Hepatocyte (in vitro differentiated cells): ENCODE measurements at regions not wholly inside any gene's neighbourhood (a gene's known extent, or its start where the extent isn't known, plus 50 kb on each side); places are given as distances from the start of the nearest gene placed in this dataset.

ENCODE experiments used
- DNase-seq: peaks from one replicate; pipeline ENCODE4 v3.0.0-alpha.2; 2016; ENCODE audit warnings: low spot score
- H2AFZ ChIP-seq: fragments of 200-600 bp; sonication (generic); 2 replicates; pipeline ENCODE4 v1.6.0; 2016; ENCODE audit warnings: antibody characterized with exemption, mild to moderate bottlenecking
- H3K27ac ChIP-seq: fragments of 200-600 bp; sonication (generic); 2 replicates; pipeline ENCODE4 v1.5.1; 2016; ENCODE audit warnings: mild to moderate bottlenecking
- H3K27me3 ChIP-seq: fragments of 200-600 bp; sonication (generic); 2 replicates; pipeline ENCODE4 v1.6.1; 2016
- H3K36me3 ChIP-seq: fragments of 200-600 bp; sonication (generic); replicated peaks from 2 replicates; pipeline ENCODE4 v1.5.1; 2016; ENCODE audit warnings: low read depth; ENCODE audit not compliant: insufficient read depth
- H3K4me1 ChIP-seq: fragments of 200-600 bp; sonication (generic); 2 replicates; pipeline ENCODE4 v1.5.1; 2016; ENCODE audit warnings: mild to moderate bottlenecking, moderate library complexity; ENCODE audit not compliant: insufficient read depth
- H3K4me2 ChIP-seq: fragments of 200-600 bp; sonication (generic); 2 replicates; pipeline ENCODE4 v1.6.0; 2016
- H3K4me3 ChIP-seq: fragments of 200-600 bp; sonication (generic); 2 replicates; pipeline ENCODE4 v1.5.1; 2016; ENCODE audit warnings: mild to moderate bottlenecking
- H3K79me2 ChIP-seq: fragments of 200-600 bp; sonication (generic); 2 replicates; pipeline ENCODE4 v1.6.0; 2017; ENCODE audit warnings: mild to moderate bottlenecking
- H3K9me2 ChIP-seq: fragments of 200-600 bp; sonication (generic); replicated peaks from 2 replicates; pipeline ENCODE4 v1.6.0; 2017; ENCODE audit warnings: mild to moderate bottlenecking; ENCODE audit not compliant: insufficient read depth
- H3K9me3 ChIP-seq: fragments of 200-600 bp; sonication (generic); 2 replicates; pipeline ENCODE4 v1.5.1; 2016; ENCODE audit warnings: low read depth, mild to moderate bottlenecking
- H4K20me1 ChIP-seq: fragments of 200-600 bp; sonication (generic); 2 replicates; pipeline ENCODE4 v1.6.0; 2016; ENCODE audit warnings: mild to moderate bottlenecking; ENCODE audit not compliant: insufficient read depth, poor library complexity, severe bottlenecking
- CTCF ChIP-seq: fragments of 200-600 bp; sonication (generic); IDR thresholded peaks from 2 replicates; pipeline ENCODE4 v1.5.1; 2016; ENCODE audit warnings: antibody characterized with exemption, mild to moderate bottlenecking; ENCODE audit not compliant: poor library complexity
- EZH2 ChIP-seq: fragments of 200-600 bp; sonication (generic); IDR thresholded peaks from 2 replicates; pipeline ENCODE4 v1.6.1; 2016; ENCODE audit warnings: antibody characterized with exemption, mild to moderate bottlenecking, borderline replicate concordance
- EZH2phosphoT487 ChIP-seq: fragments of 200-600 bp; sonication (generic); IDR thresholded peaks from one replicate; pipeline ENCODE4 v1.6.1; 2018; ENCODE audit warnings: antibody characterized with exemption, mild to moderate bottlenecking, low read depth, moderate library complexity; ENCODE audit not compliant: unreplicated experiment, severe bottlenecking
- WGBS: methylation state at CpG from one replicate; pipeline ENCODE4 v1.1.6; 2016; ENCODE audit warnings: low lambda C conversion rate; ENCODE audit errors: missing lambda C conversion rate; 5-methylcytosine and 5-hydroxymethylcytosine counted together

GRCh38 chr5:101176605-101177004 lies 273.5 kb upstream of the ST8SIA4 start:
- no peaks in the 10 kb centered on the region for H3K4me1 ChIP-seq
- H4K20me1 ChIP-seq: no peaks in the 10 kb centered on the region
- TF ChIP-seq EZH2 (no peak), EZH2phosphoT487 (no peak), CTCF (no peak)
- no peaks in the 10 kb centered on the region for H3K36me3 ChIP-seq
- H3K9me2 ChIP-seq: no peaks in the 10 kb centered on the region
- no peaks in the 10 kb centered on the region for H3K27me3 ChIP-seq
- H3K27ac ChIP-seq: no peak overlapping the region
- no peak overlapping the region for H3K4me3 ChIP-seq
- no peaks in the 10 kb centered on the region for H3K9me3 ChIP-seq
- H3K79me2 ChIP-seq: no peaks in the 10 kb centered on the region
- WGBS: 85% methylated on average over 3 of the region's 3 CpGs
- H3K4me2 ChIP-seq: no peak overlapping the region
- H2AFZ ChIP-seq: no peak overlapping the region
- no peak for DNase-seq

GRCh38 chr5:101174981-101175380 lies 271.9 kb upstream of the ST8SIA4 start:
- Histone ChIP-seq H3K36me3 (no peaks in the 10 kb centered on the region), H3K79me2 (no peaks in the 10 kb centered on the region), H3K4me3 (no peak overlapping the region), H3K27ac (no peak overlapping the region), H2AFZ (no peak overlapping the region), H3K9me3 (no peaks in the 10 kb centered on the region), H3K27me3 (no peaks in the 10 kb centered on the region), H3K4me2 (no peak overlapping the region), H4K20me1 (no peaks in the 10 kb centered on the region), H3K9me2 (no peaks in the 10 kb centered on the region), H3K4me1 (no peaks in the 10 kb centered on the region)
- WGBS: 52% methylated on average over 1 of the region's 1 CpG
- no peak for DNase-seq
- no peak for TF ChIP-seq EZH2
- no peak for TF ChIP-seq EZH2phosphoT487
- no peak for TF ChIP-seq CTCF

- no peak overlapping the region for H2AFZ ChIP-seq
Measured at GRCh38 chr5:101163088-101163487, 260.0 kb upstream of the ST8SIA4 start.

More at GRCh38 chr5:101163088-101163487, 260.0 kb upstream of the ST8SIA4 start:
- Histone ChIP-seq H3K27me3 (no peaks in the 10 kb centered on the region), H3K9me3 (no peaks in the 10 kb centered on the region), H3K4me1 (no peaks in the 10 kb centered on the region), H3K79me2 (no peaks in the 10 kb centered on the region), H3K4me2 (no peak overlapping the region), H3K9me2 (no peaks in the 10 kb centered on the region), H3K36me3 (no peaks in the 10 kb centered on the region), H3K27ac (no peak overlapping the region), H4K20me1 (no peaks in the 10 kb centered on the region), H3K4me3 (no peak overlapping the region)
- DNase-seq: no peak
- TF ChIP-seq EZH2phosphoT487 (no peak), CTCF (no peak), EZH2 (no peak)
- 80% methylated on average over 4 of the region's 4 CpGs for WGBS
